ENCODE measurements at regions not wholly inside any gene's neighbourhood (a gene's known extent, or its start where the extent isn't known, plus 50 kb on each side); places are given as distances from the start of the nearest gene placed in this dataset.

DNA sequence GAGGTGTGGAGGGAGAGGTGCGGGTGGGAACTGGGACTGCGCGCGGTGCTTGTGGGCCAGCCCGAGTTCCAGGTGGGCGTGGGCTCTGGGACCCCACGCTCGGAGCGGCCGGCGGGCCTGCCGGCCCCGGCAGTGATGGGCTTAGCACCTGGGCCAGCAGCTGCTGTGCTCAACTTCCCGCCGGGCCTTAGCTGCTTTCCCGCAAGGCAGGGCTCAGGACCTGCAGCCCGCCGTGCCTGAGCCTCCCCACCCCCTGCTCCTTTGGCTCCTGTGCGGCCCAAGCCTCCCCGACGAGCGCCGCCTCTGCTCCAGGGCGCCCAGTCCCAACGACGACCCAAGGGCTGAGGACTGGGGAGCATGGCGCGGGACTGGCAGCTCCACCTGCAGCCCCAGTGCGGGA, 232.7 kb downstream of the FGFR2 start:
- no peak for TF ChIP-seq CTCF (optimal IDR thresholded peaks at IDR 0.05 in 1 of 3, IDR thresholded peaks at IDR 0.05 in 1 of 3, conservative IDR thresholded peaks at IDR 0.05 in 1 of 3; ENCODE audit: extremely low read depth in 1 of 3, insufficient read depth in 2 of 3, low read length in 3 of 3)
- no peak for TF ChIP-seq EZH2 (IDR thresholded peaks at IDR 0.05; ENCODE audit: low read length)
